Stimulated activated naive CD4-positive, alpha-beta T cell (primary cell): ENCODE measurements at regions not wholly inside any gene's neighbourhood (a gene's known extent, or its start where the extent isn't known, plus 50 kb on each side); places are given as distances from the start of the nearest gene placed in this dataset.
"Not testable (repeated sequence)": the region's sequence is repeated elsewhere in the genome, so short reads cannot be mapped to it uniquely, and the experiment has no call there.

ENCODE experiments used
- DNase-seq, 6 experiments: peaks; one replicate each; lab custom pipeline; 2025; lab: John Stamatoyannopoulos, UW

DNA sequence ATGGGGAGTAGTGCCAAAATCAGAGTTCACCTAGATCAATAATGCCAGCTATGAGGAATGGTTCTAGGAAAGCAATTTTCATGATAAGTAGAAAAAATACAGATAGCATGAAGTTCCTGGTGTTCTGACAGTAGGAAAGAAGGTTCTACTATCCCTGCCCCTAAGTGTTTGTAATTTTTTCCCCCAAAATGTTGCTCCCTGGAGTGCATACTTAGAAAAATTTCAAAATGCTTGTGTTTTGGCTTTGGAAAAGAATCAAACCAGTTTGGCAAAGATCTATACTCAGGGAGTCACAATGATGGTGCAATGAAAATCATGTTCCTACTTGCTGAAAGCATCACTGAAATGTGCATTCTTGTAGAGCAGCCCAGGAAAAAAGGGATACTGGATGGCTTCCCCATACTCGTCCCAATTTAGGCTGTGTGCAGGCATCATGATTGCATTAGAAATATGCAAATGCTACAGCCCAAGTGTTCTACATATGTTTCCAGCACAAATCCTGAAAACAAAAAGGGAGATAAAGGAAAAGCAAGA lies 74.7 kb downstream of the LPAR4 start:
- DNase-seq: no peak

- DNase-seq: no peak
Observed at GRCh38 chrX:78831523-78831922, 84.0 kb downstream of the LPAR4 start.

DNA sequence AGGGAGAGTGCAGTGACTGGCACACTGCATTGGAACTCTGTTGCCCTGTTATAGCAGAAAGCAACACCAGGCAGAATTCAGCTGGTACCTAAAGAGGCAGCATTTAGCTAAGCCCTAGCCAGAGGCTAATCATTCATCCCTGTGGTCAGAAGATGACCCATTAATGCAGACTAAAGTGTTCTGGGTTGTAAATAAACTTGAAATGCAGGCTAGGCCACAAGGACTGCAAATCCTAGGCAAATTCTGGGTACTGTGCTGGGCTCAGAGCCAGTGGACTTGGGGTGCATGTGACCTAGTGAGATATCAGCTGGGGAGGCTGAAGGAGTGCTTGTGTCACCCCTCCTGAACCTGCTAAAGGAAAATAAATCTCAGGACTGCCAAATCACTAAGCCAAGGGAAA lies 91.2 kb downstream of the LPAR4 start:
- no peak for DNase-seq

DNA sequence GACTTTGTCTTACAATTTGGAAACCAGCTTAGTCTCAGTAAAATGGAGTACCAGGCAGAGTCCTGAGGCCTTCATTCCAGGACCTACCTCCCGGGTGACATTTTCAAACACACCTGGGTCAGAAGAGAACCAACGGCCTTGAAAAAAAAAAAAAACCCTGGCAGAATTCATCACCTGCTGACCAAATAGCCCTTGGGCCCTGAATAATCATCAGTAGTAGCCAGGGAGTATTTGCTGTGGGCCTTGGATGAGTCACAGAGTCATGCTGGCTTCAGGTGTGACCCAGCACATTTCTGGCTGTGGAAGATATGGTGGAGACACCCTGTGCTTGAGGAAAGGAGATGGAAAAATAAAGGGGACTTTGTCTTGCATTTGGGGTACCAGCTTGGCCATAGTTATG lies 92.2 kb downstream of the LPAR4 start:
- no peak for DNase-seq

DNA sequence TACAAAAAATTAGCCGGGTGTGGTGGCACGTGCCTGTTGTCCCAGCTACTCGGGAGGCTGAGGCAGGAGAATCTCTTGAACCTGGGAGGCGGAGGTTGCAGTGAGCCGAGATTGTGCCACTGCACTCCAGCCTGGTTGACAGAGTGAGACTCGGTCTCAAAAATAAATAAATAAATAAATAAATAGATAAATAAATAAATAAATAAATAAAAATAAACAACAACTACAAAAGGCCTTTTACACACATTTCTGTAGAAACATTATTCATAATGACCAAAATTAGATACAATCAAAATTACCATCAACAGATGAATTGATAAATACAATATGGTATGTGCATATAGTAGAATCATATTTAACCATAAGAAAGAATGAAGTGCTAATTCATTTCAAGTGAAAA lies 96.7 kb downstream of the LPAR4 start:
- DNase-seq: not testable (repeated sequence)

GRCh38 chrX:78881248-78881647 lies 63.9 kb upstream of the P2RY10 start:
- not testable (repeated sequence) for DNase-seq

DNA sequence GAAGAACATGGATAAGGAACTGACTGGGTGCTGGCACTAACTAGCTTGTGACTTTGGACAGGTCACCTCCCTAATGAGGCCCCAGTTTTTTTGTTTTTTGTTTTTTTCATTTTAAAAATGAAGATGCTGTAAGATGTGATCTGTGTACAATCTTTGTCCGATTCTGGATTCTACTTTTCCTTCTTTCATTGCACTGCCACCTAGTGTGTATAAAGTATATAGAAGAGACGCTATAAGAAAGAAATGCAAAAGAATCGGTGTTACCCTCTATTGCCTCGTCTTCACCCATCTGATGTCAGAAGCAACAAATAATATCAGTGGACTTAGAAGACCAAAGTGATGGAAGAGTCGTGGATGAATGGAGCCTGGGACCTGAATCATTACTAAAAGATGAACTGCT lies 58.6 kb upstream of the P2RY10 start:
- peak in 2 of 6 experiments; percentile 10 to 19 for DNase-seq
